ENCODE measurements at regions not wholly inside any gene's neighbourhood (a gene's known extent, or its start where the extent isn't known, plus 50 kb on each side); places are given as distances from the start of the nearest gene placed in this dataset.

GRCh38 chr17:79379700-79380445, 231.0 kb downstream of the RBFOX3 start:
- no peak for DNase-seq (ENCODE audit: extremely low read depth, low read depth)

DNA sequence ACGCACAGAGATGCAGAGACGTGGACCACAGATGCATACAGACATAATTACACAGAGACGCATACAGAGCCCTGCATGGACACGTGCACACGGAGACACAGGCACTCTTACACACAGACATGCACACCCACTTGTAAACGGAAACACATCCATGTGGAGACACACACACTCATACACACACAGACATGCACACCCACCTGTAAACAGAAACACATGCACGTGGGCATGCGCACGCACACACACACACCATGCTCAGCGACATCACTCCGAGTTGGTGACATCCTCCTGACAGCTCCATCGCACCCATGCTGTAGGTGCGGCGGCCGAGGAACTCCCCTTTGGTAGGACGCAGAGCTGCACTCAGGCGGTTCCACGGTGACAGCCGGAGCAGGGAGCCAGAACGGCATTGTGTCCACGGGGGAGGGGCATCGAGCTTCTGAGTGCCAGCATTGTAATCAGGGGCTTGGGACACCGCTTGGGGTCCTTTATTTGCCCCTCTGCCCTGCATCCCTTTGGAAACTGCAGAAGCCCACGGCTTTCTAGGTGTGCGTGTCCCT, 233.5 kb downstream of the RBFOX3 start:
- DNase-seq (ENCODE audit: extremely low read depth, low read depth) = no peak

DNA sequence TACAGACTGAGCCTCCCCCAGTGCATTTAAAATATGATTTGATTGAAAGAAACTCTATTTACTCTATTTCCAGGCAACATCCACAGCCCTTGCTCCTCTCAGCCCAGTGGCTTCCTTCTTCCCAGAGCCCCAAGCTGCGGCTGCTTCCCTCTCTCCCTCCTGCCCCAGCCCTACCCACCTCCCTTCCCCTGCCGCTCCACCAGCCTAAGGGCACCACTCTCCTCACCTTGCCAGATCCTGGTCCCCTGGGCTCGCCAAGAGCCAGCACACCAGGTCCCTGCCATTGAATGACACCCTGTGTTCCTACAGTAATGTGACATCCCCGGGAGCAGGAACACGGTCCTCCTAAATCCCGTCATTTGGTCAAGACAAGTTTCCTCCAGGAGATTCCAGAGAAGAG, 236.0 kb downstream of the RBFOX3 start:
- no peak for DNase-seq (ENCODE audit: extremely low read depth, low read depth)

DNA sequence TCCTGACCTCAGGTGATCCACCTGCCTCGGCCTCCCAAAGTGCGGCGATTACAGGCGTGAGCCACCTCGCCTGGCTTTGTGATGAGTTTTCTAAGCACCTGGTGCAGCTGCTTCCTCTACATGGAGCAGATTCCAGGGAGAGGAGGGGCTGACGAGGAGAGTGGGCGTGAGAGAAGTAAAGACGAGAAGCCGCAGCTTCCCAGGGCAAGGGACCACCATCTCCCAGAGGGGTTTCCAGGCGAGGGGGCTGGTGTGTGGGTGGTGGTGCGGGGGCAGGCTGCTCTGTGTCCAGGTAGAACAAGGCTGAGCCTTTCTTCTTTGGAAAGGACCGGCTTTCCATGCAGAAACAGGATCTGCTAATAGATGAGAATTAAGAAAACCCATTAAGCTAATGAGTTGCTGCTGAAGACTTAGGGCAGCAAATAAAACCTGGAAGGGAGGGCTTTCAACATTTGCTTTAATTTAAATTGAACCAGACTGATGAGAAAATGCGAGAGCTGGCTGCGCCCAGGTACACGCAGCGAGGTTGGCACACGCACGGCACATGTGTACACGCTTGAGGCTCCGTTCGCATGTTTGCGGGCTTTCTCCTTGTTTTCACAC, 236.7 kb downstream of the RBFOX3 start:
- DNase-seq (ENCODE audit: extremely low read depth, low read depth) = no peak

DNA sequence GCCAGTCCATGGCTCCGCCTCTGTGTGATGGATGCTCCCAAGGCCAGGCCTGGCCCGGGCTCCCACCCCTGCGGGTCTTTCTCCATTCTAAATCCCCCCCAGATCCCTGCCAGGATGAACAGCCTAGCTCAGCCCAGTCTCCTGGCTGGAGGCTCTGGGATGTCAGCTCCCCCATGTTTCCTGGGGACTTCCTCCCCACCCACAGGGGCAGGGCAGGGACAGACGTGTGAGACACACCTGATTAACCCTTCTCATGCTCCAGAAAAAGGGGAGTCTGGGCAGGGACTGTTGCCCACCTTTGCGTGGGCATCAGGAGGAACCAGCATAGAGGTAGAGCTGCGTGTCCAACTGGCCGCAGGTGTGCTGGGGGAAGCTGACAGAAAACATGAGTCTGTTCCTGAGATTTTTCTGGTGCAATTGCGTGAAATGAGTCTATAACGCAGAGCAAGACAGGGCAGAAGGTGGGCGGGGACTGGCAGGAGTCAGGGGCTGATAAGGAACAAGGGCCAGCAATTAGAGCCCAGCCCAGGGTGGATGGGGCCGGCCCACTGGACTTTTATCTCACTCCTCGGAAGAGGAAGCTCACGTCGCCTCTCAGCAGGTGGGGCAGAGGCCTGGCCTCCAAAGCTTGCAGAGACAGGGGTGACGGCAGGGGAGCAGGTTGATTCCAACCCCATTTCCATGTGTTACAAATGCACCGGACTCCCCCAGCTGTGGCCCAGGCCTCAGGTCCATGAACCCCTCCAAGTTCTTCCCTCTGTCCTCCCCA, 238.2 kb downstream of the RBFOX3 start:
- no peak for DNase-seq (ENCODE audit: extremely low read depth, low read depth)

DNA sequence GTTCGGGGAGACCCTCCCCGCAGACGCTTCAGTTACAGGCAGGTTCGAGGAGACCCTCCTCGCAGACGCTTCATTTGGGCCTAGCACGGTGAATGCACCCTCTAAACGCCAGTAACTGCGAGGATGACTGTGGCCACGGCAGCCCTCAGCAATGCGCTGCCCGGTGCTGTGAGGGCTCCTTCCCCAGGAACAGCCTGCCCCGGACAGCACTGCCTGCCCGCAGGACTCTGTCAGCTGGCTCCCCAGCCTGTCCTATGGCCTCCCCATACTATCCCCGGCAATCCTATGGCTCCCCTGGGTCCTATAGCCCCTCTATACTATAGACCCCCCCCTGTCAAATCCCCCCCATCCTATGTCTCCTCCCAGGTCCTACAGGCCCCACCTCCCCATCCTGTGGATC, 238.9 kb downstream of the RBFOX3 start:
- no peak for DNase-seq (ENCODE audit: extremely low read depth, low read depth)

DNA sequence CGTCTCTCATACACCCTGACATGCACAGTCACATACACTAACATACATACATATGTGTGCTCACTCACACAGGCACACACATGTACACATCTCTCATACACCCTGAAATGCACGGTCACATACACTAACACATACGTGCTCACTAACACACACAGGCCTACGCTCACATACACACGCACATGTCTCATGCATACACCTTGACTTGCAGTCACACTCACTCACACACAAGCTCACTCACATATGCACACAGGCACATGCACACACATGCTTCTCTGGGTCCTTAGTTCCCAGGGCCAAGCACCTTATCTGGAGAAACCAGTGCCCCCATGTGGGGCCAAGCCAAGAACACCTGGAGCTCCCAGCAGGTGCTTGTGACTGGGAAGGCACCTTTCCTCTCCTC, 240.3 kb downstream of the RBFOX3 start:
- no peak for DNase-seq (ENCODE audit: extremely low read depth, low read depth)

GRCh38 chr17:79370126-79370525, 240.7 kb downstream of the RBFOX3 start:
- DNase-seq (ENCODE audit: extremely low read depth, low read depth) = no peak

GRCh38 chr17:79369532-79369931, 241.3 kb downstream of the RBFOX3 start:
- no peak for DNase-seq (ENCODE audit: extremely low read depth, low read depth)

DNA sequence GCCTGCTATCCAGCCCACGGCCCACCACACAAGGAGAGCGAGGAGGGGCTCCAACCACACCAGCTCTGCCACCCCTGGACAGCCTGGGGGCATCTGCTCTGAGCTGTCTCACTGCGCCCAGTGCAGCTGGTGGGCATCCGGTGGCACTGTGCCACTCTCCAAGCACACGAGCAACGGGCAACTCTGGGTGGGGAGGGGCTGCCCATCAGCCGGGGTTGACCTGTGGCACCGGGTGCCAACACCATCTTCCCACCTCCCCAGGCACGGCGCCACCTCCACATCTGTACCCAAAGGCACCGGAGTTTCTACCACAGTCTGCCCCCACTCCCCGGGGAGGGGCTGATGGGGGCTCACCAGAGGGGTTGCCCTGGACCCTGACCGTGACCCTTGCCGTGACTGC, 241.8 kb downstream of the RBFOX3 start:
- no peak for DNase-seq (ENCODE audit: extremely low read depth, low read depth)

DNA sequence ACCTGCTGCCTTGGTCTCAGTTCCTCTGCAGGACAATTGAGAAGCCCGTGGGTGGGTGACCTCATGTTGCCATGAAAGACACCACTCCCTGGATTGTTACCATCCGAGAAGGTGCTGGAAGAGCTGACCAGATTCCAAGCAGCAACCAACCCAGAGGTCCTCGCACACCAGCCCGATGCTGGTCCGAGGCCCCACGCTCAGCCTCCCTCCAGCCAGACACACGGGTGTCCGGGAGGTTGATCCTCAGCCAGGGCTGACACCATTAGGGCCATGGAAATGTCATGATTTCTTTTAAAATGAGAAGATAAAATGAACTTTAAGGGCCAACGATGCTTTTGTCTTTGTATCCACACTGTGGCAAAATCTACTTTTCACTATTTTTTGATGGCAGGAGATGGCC, 242.3 kb downstream of the RBFOX3 start:
- DNase-seq (ENCODE audit: extremely low read depth, low read depth) = no peak

DNA sequence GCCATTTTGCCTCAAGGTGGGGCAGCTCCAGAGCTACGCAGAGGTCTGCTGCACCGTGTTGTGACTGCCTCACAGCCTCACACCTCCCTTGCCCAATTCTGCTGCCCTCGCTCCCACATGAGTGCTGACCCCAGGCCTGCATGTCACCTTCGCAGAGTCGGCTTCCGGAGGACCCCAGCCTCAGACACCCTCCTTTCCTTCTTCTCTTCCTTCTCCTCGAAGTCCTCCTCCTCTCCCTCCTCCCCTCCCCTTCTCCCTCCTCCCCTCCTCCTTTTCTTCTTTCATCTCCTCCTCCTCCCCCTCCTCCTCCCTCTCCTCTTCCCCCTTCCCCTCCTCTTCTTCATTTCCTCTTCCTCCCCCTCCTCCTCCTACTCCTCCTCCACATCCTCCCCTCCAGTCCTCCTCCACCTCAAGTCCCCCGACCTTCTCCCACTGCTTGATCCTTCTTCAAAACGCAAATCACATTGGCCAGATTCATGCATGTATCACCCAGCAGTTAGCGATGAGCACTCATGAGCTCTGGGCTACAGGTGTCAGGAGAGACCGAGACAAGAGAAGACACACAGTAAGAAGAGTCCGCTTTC, 243.8 kb downstream of the RBFOX3 start:
- DNase-seq (ENCODE audit: extremely low read depth, low read depth) = no peak

DNA sequence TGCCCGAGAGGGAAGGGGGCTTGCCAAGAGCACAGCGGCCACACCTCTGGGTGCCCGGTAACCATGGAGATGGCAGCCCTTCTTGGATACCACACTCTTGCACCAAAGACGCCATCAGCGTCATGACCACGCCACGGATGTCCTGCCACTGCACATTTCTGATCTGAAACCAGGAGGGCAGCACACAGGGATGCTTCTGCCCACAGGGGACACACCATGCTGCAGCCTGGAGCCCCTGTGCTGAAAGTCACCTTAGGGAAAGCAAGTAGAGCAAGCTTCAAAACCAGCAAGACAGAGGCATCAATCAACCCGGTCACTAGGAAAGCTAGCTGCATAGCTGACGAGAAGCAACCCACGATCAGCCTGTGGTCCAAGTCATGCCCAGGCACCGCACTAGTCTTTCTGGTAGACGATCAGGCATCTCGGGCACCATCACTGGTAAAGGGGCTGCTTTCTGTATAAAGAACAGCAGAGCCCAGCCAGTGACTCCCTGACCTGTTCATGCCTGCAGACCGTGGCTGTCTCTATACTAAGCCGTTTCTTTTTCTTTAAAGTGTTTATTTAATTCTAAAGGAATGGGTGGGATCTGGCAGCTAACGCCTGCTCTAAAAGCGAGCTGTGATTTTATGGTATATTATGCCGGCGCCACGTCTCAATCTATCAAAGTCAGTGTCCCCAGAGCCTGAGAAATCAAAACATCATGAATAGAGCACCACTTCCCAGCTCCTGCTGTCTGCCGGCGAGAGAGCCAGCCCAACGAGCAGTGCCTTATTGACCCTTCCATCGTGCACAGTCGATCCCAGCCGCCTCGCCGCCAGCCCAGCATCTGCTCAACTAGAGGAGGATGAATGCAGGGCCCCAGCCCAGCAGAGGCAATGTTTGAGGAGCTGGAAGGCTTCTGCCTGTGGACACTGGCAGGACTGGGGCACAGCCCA, 244.7 kb downstream of the RBFOX3 start:
- DNase-seq (ENCODE audit: extremely low read depth, low read depth) = no peak

- no peak for DNase-seq (ENCODE audit: extremely low read depth, low read depth)
These were observed 245.5 kb downstream of the RBFOX3 start for GRCh38 chr17:79365351-79365750.

- DNase-seq (ENCODE audit: extremely low read depth, low read depth) = no peak
These were observed 246.3 kb downstream of the RBFOX3 start for GRCh38 chr17:79364315-79365094.

- DNase-seq (ENCODE audit: extremely low read depth, low read depth) = no peak
These were observed 247.1 kb downstream of the RBFOX3 start for GRCh38 chr17:79363552-79364275.

DNA sequence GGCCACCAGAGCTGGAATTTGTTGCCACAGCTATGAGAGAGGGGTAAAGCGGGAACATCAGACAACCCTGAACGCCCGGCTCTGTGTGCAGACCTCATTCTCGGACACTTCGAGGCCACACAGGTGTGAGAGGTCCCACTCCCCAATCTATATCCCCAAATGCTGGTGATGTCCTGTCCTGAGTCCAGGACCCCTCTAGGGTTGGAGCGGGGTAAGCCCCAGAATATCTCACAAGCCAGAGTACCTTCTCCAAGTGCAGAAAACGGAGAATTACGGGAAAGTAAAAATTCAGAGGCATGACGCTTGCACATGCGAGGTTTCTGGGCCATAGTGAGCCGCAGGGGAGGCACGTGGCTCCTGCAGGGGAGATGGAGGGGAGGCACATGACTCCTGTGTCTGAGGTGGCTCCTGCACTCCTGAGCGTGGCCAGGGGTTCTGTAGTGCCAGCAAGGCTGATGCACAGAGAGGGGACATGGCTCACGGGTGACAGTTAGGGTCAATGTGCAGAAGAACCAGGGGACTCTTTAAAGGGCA, 248.0 kb downstream of the RBFOX3 start:
- no peak for DNase-seq (ENCODE audit: extremely low read depth, low read depth)
